BE2C (cell line): ENCODE measurements at regions not wholly inside any gene's neighbourhood (a gene's known extent, or its start where the extent isn't known, plus 50 kb on each side); places are given as distances from the start of the nearest gene placed in this dataset.

Experiments used
- DNase-seq: peaks from one replicate; pipeline ENCODE4 v3.0.0-alpha.2; 2020
- H3K27me3 ChIP-seq: fragments of 250-450 bp; sonication (Bioruptor Pico); 2 replicates; pipeline ENCODE4 v1.5.1; 2020; ENCODE audit warnings: mild to moderate bottlenecking
- H3K36me3 ChIP-seq: fragments of 250-450 bp; sonication (Bioruptor Pico); 2 replicates; pipeline ENCODE4 v1.5.1; 2020; ENCODE audit warnings: mild to moderate bottlenecking
- H3K4me1 ChIP-seq: fragments of 250-450 bp; sonication (Bioruptor Pico); 2 replicates; pipeline ENCODE4 v1.5.1; 2020
- H3K4me3 ChIP-seq: 2 replicates; pipeline ENCODE4 v1.5.1; 2011; ENCODE audit warnings: low read depth, low read length
- H3K9me3 ChIP-seq: fragments of 250-450 bp; sonication (Bioruptor Pico); 2 replicates; pipeline ENCODE4 v1.5.1; 2020
- TF ChIP-seq, protein P1 (sequence below): IDR thresholded peaks from 2 replicates; pipeline ENCODE4 v1.5.1; 2012; ENCODE audit warnings: mild to moderate bottlenecking, low read depth, low read length

- Histone ChIP-seq H3K36me3 (no peaks in the 10 kb centered on the region), H3K27me3 (no peaks in the 10 kb centered on the region), H3K4me3 (no peak overlapping the region), H3K9me3 (no peaks in the 10 kb centered on the region), H3K4me1 (no peaks in the 10 kb centered on the region; the same call in none of the 2 replicates)
- TF ChIP-seq, protein P1, sequence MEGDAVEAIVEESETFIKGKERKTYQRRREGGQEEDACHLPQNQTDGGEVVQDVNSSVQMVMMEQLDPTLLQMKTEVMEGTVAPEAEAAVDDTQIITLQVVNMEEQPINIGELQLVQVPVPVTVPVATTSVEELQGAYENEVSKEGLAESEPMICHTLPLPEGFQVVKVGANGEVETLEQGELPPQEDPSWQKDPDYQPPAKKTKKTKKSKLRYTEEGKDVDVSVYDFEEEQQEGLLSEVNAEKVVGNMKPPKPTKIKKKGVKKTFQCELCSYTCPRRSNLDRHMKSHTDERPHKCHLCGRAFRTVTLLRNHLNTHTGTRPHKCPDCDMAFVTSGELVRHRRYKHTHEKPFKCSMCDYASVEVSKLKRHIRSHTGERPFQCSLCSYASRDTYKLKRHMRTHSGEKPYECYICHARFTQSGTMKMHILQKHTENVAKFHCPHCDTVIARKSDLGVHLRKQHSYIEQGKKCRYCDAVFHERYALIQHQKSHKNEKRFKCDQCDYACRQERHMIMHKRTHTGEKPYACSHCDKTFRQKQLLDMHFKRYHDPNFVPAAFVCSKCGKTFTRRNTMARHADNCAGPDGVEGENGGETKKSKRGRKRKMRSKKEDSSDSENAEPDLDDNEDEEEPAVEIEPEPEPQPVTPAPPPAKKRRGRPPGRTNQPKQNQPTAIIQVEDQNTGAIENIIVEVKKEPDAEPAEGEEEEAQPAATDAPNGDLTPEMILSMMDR = no peak
- no peak for DNase-seq
These were observed 1126.6 kb downstream of the NAALADL2 start for GRCh38 chr3:175985781-175986180.

GRCh38 chr3:175983379-175983778 is 1124.2 kb downstream of the NAALADL2 start:
- Histone ChIP-seq H3K27me3 (no peaks in the 10 kb centered on the region), H3K36me3 (no peaks in the 10 kb centered on the region), H3K4me1 (no peaks in the 10 kb centered on the region), H3K4me3 (no peak overlapping the region), H3K9me3 (no peaks in the 10 kb centered on the region)
- TF ChIP-seq, protein P1 = no peak
- DNase-seq = no peak

- Histone ChIP-seq H3K9me3 (no peaks in the 10 kb centered on the region), H3K4me1 (no peaks in the 10 kb centered on the region), H3K36me3 (no peaks in the 10 kb centered on the region), H3K27me3 (no peaks in the 10 kb centered on the region), H3K4me3 (no peak overlapping the region)
- no peak for DNase-seq
- TF ChIP-seq, protein P1 = no peak
These were observed 1121.5 kb downstream of the NAALADL2 start for GRCh38 chr3:175980486-175981090.

- Histone ChIP-seq H3K4me1 (no peaks in the 10 kb centered on the region), H3K4me3 (no peak overlapping the region), H3K27me3 (no peaks in the 10 kb centered on the region), H3K36me3 (no peaks in the 10 kb centered on the region), H3K9me3 (no peaks in the 10 kb centered on the region)
- no peak for DNase-seq
- TF ChIP-seq, protein P1 = no peak
These were observed 1119.0 kb downstream of the NAALADL2 start for GRCh38 chr3:175977968-175978752.

- DNase-seq = no peak
- no peaks in the 10 kb centered on the region for H3K36me3 ChIP-seq
- H3K9me3 ChIP-seq = no peaks in the 10 kb centered on the region
- H3K4me1 ChIP-seq = no peaks in the 10 kb centered on the region
- TF ChIP-seq, protein P1 = no peak
- no peaks in the 10 kb centered on the region for H3K27me3 ChIP-seq
- no peak overlapping the region for H3K4me3 ChIP-seq
These were observed 1110.3 kb downstream of the NAALADL2 start for GRCh38 chr3:175969456-175969855.

DNA sequence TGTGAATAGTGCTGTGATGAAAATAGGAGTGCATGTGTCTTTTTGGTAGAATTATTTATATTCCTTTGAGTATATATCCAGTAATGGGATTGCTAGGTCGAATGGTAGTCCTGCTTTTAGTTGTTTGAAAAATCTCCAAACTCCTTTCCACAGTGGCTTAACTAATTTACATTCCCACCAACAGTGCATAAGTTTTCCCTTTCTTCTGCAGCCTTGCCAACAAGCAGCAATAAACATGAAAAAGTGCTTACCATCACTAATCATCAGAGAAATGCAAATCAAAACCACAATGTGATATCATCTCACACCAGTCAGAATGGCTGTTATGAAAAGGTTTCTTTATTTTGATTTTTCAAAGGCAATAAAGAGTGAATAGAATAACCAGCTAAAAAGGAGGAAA is 1105.9 kb downstream of the NAALADL2 start:
- H3K9me3 ChIP-seq = no peaks in the 10 kb centered on the region
- no peaks in the 10 kb centered on the region for H3K27me3 ChIP-seq
- H3K36me3 ChIP-seq = no peaks in the 10 kb centered on the region
- no peak overlapping the region for H3K4me3 ChIP-seq
- no peak for DNase-seq
- H3K4me1 ChIP-seq = peaks cover 9% of the 10 kb centered on the region
- TF ChIP-seq, protein P1 = no peak
